GM12878 (cell line): ENCODE measurements at regions not wholly inside any gene's neighbourhood (a gene's known extent, or its start where the extent isn't known, plus 50 kb on each side); places are given as distances from the start of the nearest gene placed in this dataset.

ENCODE experiments used
- ATAC-seq: fragments of 200-7000 bp; cut with Tn5 transposase; 3 replicates; pipeline ENCODE4 v1.9.1; 2020; ENCODE audit warnings: mild to moderate bottlenecking, moderate library complexity
- BruUV-seq: library from RNA; stranded (reverse); fragments of 400-500 nt; replicated peaks from 2 replicates; lab custom pipeline; 2021; lab: Mats Ljungman, UMichigan
- CTCF ChIA-PET: fragments of 300-600 bp; sonication (Branson Sonifier 250); formaldehyde crosslinking; extraction: SDS; loops from one replicate; lab custom pipeline; 2021; ENCODE audit warnings: inconsistent platforms; lab: Yijun Ruan, JAX
- POLR2A ChIA-PET: fragments of 350-600 bp; formaldehyde crosslinking; extraction: SDS; loops from one replicate; lab custom pipeline; 2021; ENCODE audit warnings: inconsistent platforms; lab: Charles Lee
- RAD21 ChIA-PET: fragments of 300-600 bp; sonication (Branson Sonifier 250); formaldehyde crosslinking; loops from one replicate; lab custom pipeline; 2023; ENCODE audit warnings: antibody characterized with exemption; ENCODE audit not compliant: unreplicated experiment; lab: Charles Lee
- SMC1A ChIA-PET: fragments of 300-600 bp; sonication (Branson Sonifier 250); formaldehyde crosslinking; loops from one replicate; lab custom pipeline; 2023; ENCODE audit not compliant: unreplicated experiment, uncharacterized antibody; lab: Charles Lee
- DNase-seq: peaks from one replicate; pipeline ENCODE4 v3.0.0-alpha.2; 2011; ENCODE audit warnings: low read depth, low spot score
- FAIRE-seq: peaks from 3 replicates; lab custom pipeline; 2011; peaks lifted over from hg19 to GRCh38; lab: Jason Lieb, UNC
- H2AFZ ChIP-seq: 2 replicates; pipeline ENCODE4 v1.6.0; 2011; ENCODE audit warnings: low read depth, low read length, control low read depth; ENCODE audit not compliant: control insufficient read depth
- H3K27ac ChIP-seq: 2 replicates; pipeline ENCODE4 v1.5.1; 2011; ENCODE audit warnings: control low read depth; ENCODE audit not compliant: control insufficient read depth, insufficient read depth
- H3K27me3 ChIP-seq, 2 experiments: replicated peaks in 1 of 2; 2 replicates each; pipeline versions ENCODE4 v1.6.0 to v1.6.1; 2011; ENCODE audit warnings: low read length in 1 of 2; ENCODE audit not compliant: control insufficient read depth in 2 of 2, insufficient read depth in 2 of 2
- H3K36me3 ChIP-seq, 2 experiments: 2 replicates each; pipeline ENCODE4 v1.5.1; 2011; ENCODE audit warnings: low read length in 1 of 2; ENCODE audit not compliant: control insufficient read depth in 2 of 2, insufficient read depth in 2 of 2
- H3K4me1 ChIP-seq: 2 replicates; pipeline ENCODE4 v1.6.1; 2011; ENCODE audit warnings: mild to moderate bottlenecking, low read length, moderate library complexity, mixed read lengths; ENCODE audit not compliant: control insufficient read depth, insufficient read depth
- H3K4me2 ChIP-seq: 2 replicates; pipeline ENCODE4 v1.6.0; 2011; ENCODE audit warnings: control low read depth; ENCODE audit not compliant: control insufficient read depth, insufficient read depth
- H3K4me3 ChIP-seq: fragments of 200-600 bp; sonication (generic); 2 replicates; pipeline ENCODE4 v1.5.1; 2016
- H3K79me2 ChIP-seq: 2 replicates; pipeline ENCODE4 v1.6.0; 2011; ENCODE audit warnings: low read length; ENCODE audit not compliant: control insufficient read depth, insufficient read depth
- H3K9ac ChIP-seq: 2 replicates; pipeline ENCODE4 v1.8.0; 2011; ENCODE audit warnings: low read length, control low read depth, mixed read lengths; ENCODE audit not compliant: control insufficient read depth, insufficient read depth
- H3K9me3 ChIP-seq: replicated peaks from 3 replicates; pipeline ENCODE4 v1.5.1; 2011; ENCODE audit warnings: mild to moderate bottlenecking, low read length; ENCODE audit not compliant: control insufficient read depth, insufficient read depth
- H4K20me1 ChIP-seq: 2 replicates; pipeline ENCODE4 v1.6.0; 2011; ENCODE audit not compliant: control insufficient read depth, insufficient read depth
- EGR1 ChIP-seq, 2 experiments: IDR thresholded peaks; 1 replicate in 1 of 2; 2 replicates in 1 of 2; pipeline ENCODE4 v1.6.1; 2011 to 2012; ENCODE audit warnings: low read depth in 2 of 2, low read length in 2 of 2, borderline replicate concordance in 1 of 2, mild to moderate bottlenecking in 1 of 2, moderate library complexity in 1 of 2
- EP300 ChIP-seq, 2 experiments: fragments of 150-350 bp in 1 of 2; IDR thresholded peaks; 2 replicates each; pipeline ENCODE4 v1.6.1; 2011 to 2012; ENCODE audit warnings: low read depth in 2 of 2, low read length in 2 of 2, borderline replicate concordance in 1 of 2, improper control_type of control experiment in 1 of 2, inconsistent platforms in 1 of 2; ENCODE audit not compliant: control insufficient read depth in 1 of 2
- GATAD2B ChIP-seq: fragments of 450-650 bp; conservative IDR thresholded peaks from 2 replicates; pipeline ENCODE4 v1.6.1; 2017; ENCODE audit warnings: low read depth, mild to moderate bottlenecking, moderate library complexity
- HDAC2 ChIP-seq: fragments of 200-600 bp; sonication (generic); IDR thresholded peaks from 2 replicates; pipeline ENCODE4 v1.6.1; 2017
- HDAC6 ChIP-seq: fragments of 200-600 bp; sonication (generic); IDR thresholded peaks from one replicate; pipeline ENCODE4 v1.8.0; 2017; ENCODE audit warnings: antibody characterized with exemption; ENCODE audit not compliant: unreplicated experiment
- LARP7 ChIP-seq: fragments of 450-650 bp; IDR thresholded peaks from 2 replicates; pipeline ENCODE4 v1.6.1; 2017; ENCODE audit warnings: mild to moderate bottlenecking
- NFYB ChIP-seq: IDR thresholded peaks from 2 replicates; pipeline ENCODE4 v1.6.1; 2011; ENCODE audit warnings: low read depth, mild to moderate bottlenecking, low read length, improper control_type of control experiment, moderate library complexity; ENCODE audit not compliant: insufficient read depth
- NR2C1 ChIP-seq: fragments of 450-650 bp; IDR thresholded peaks from 2 replicates; pipeline ENCODE4 v1.6.1; 2017; ENCODE audit warnings: antibody characterized with exemption, mild to moderate bottlenecking, moderate library complexity
- NR2F1 ChIP-seq: fragments of 450-650 bp; conservative IDR thresholded peaks from 2 replicates; pipeline ENCODE4 v1.6.1; 2017; ENCODE audit warnings: mild to moderate bottlenecking
- PAX5 ChIP-seq: IDR thresholded peaks from 2 replicates; pipeline ENCODE4 v1.6.1; 2011; ENCODE audit warnings: low read depth, low read length, borderline replicate concordance
- POU2F2 ChIP-seq: IDR thresholded peaks from 3 replicates; pipeline ENCODE4 v1.6.1; 2011; ENCODE audit warnings: low read depth, mild to moderate bottlenecking, low read length, borderline replicate concordance
- RBBP5 ChIP-seq: fragments of 200-600 bp; sonication (generic); conservative IDR thresholded peaks from 2 replicates; pipeline ENCODE4 v1.6.1; 2016
- SIN3A ChIP-seq: IDR thresholded peaks from 2 replicates; pipeline ENCODE4 v1.6.1; 2012; ENCODE audit warnings: low read depth, low read length, improper control_type of control experiment
- SMARCA5 ChIP-seq: fragments of 450-650 bp; IDR thresholded peaks from 2 replicates; pipeline ENCODE4 v1.6.1; 2017; ENCODE audit warnings: mild to moderate bottlenecking
- TCF3 ChIP-seq: IDR thresholded peaks from 2 replicates; pipeline ENCODE4 v1.6.1; 2012; ENCODE audit warnings: low read depth, mild to moderate bottlenecking, low read length, borderline replicate concordance; ENCODE audit not compliant: insufficient read depth
- WRNIP1 ChIP-seq: IDR thresholded peaks from 2 replicates; pipeline ENCODE4 v1.6.1; 2011; ENCODE audit warnings: low read depth, low read length, improper control_type of control experiment, borderline replicate concordance
- ZBED1 ChIP-seq: IDR thresholded peaks from 2 replicates; pipeline ENCODE4 v1.6.1; 2016; ENCODE audit warnings: borderline replicate concordance
- WGBS: methylation state at CpG from one replicate; pipeline ENCODE4 v1.1.6; 2016; ENCODE audit warnings: low lambda C conversion rate; ENCODE audit not compliant: insufficient replicate concordance, insufficient coverage; ENCODE audit errors: missing lambda C conversion rate; 5-methylcytosine and 5-hydroxymethylcytosine counted together
- in situ Hi-C: fragments of 300-500 bp; cut with MboI; formaldehyde crosslinking; loops from 9 replicates; pipeline ENCODE4 v1.14.3; 2018; ENCODE audit warnings: mixed read lengths
- intact Hi-C: fragments of 100-400 bp; cut with micrococcal nuclease; formaldehyde crosslinking; loops from one replicate; pipeline ENCODE4 v1.14.2; 2022; ENCODE audit not compliant: unreplicated experiment
- TF ChIP-seq, protein P1 (sequence below): fragments of 450-650 bp; IDR thresholded peaks from 2 replicates; pipeline ENCODE4 v1.6.1; 2017; ENCODE audit warnings: low read depth, mild to moderate bottlenecking, moderate library complexity

DNA sequence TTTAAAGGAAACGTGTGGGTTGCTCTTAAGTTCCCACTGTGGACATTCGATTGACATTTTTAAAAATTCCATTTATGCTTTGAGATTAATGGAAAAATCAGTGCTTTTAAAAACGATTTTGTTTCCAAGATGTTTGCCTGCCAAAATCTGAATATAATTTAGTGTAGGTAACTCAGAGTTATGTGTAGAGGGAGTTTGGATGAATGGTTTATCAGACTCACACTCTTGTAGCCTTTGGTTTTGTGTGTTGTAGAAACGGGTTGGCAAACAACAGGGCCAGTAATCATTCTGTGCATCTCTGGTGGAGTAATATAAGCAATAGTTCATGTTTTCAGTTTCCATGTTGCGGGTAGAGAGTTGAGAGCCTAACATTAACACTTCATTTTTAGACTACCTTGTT is 140.6 kb downstream of the RPS12 start:
- SMC1A ChIA-PET = no interaction called here
- no peak overlapping the region for H3K4me3 ChIP-seq
- POLR2A ChIA-PET = no interaction called here
- FAIRE-seq = no peak
- CTCF ChIA-PET = no interaction called here
- no peak overlapping the region for H3K9ac ChIP-seq
- RAD21 ChIA-PET = interaction anchor here (0.7 kb wide), 1 partner anchor 286 kb away, joined by 3 read pairs; no protein-coding TSS in a partner anchor
- DNase-seq = no peak
- H3K4me2 ChIP-seq = no peak overlapping the region
- no TSS peak for BruUV-seq
- H3K79me2 ChIP-seq = no peaks in the 10 kb centered on the region
- H3K27ac ChIP-seq = no peak overlapping the region
- intact Hi-C loops (loop anchor here (10.0 kb wide), 1 partner anchor 280 kb away; no protein-coding TSS in a partner anchor), in situ Hi-C loops (no loop called here)
- no peak for ATAC-seq
- no peaks in the 10 kb centered on the region for H4K20me1 ChIP-seq
- H2AFZ ChIP-seq = no peak overlapping the region
- H3K4me1 ChIP-seq = no peaks in the 10 kb centered on the region
- H3K9me3 ChIP-seq = no peaks in the 10 kb centered on the region
- WGBS = 15% methylated on average over 5 of the region's 5 CpGs
- TF ChIP-seq ZBED1 (no peak), NFYB (no peak), RBBP5 (no peak), NR2C1 (no peak), HDAC2 (no peak), LARP7 (no peak), SIN3A (no peak), EP300 (IDR thresholded peaks at IDR 0.05; ENCODE audit: borderline replicate concordance in 1 of 2, control insufficient read depth in 1 of 2, low read depth in 2 of 2, low read length in 2 of 2) (no peak), TCF3 (no peak), WRNIP1 (no peak), EGR1 (IDR thresholded peaks at IDR 0.05; ENCODE audit: borderline replicate concordance in 1 of 2, low read depth in 2 of 2, low read length in 2 of 2) (no peak), POU2F2 (no peak), NR2F1 (no peak), HDAC6 (no peak), PAX5 (no peak), SMARCA5 (no peak), GATAD2B (no peak)
- TF ChIP-seq, protein P1, sequence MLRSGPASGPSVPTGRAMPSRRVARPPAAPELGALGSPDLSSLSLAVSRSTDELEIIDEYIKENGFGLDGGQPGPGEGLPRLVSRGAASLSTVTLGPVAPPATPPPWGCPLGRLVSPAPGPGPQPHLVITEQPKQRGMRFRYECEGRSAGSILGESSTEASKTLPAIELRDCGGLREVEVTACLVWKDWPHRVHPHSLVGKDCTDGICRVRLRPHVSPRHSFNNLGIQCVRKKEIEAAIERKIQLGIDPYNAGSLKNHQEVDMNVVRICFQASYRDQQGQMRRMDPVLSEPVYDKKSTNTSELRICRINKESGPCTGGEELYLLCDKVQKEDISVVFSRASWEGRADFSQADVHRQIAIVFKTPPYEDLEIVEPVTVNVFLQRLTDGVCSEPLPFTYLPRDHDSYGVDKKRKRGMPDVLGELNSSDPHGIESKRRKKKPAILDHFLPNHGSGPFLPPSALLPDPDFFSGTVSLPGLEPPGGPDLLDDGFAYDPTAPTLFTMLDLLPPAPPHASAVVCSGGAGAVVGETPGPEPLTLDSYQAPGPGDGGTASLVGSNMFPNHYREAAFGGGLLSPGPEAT = no peak
- H3K36me3 ChIP-seq = no peaks in the 10 kb centered on the region
- no peaks in the 10 kb centered on the region for H3K27me3 ChIP-seq
